GM23338 (cell line): ENCODE measurements at regions not wholly inside any gene's neighbourhood (a gene's known extent, or its start where the extent isn't known, plus 50 kb on each side); places are given as distances from the start of the nearest gene placed in this dataset.

Experiments
- ATAC-seq: fragments of 200-7000 bp; cut with Tn5 transposase; 3 replicates; pipeline ENCODE4 v1.9.1; 2020
- DNase-seq: peaks from one replicate; pipeline ENCODE4 v3.0.0-alpha.2; 2015; ENCODE audit warnings: low spot score
- H2AFZ ChIP-seq: fragments of 200-600 bp; sonication (generic); 2 replicates; pipeline ENCODE4 v1.8.0; 2016; ENCODE audit warnings: antibody characterized with exemption, mild to moderate bottlenecking, moderate library complexity
- H3F3A ChIP-seq: fragments of 200-600 bp; sonication (generic); replicated peaks from 2 replicates; pipeline ENCODE4 v1.8.0; 2017; ENCODE audit warnings: antibody characterized with exemption, mixed run types, low read depth
- H3K27ac ChIP-seq: fragments of 200-600 bp; sonication (generic); 2 replicates; pipeline ENCODE4 v1.6.1; 2016; ENCODE audit warnings: low read depth
- H3K27me3 ChIP-seq: fragments of 200-600 bp; sonication (generic); 2 replicates; pipeline ENCODE4 v1.8.0; 2016; ENCODE audit warnings: mild to moderate bottlenecking, mixed run types, moderate library complexity; ENCODE audit not compliant: insufficient read depth
- H3K36me3 ChIP-seq: fragments of 200-600 bp; sonication (generic); 2 replicates; pipeline ENCODE4 v1.8.0; 2016; ENCODE audit warnings: mild to moderate bottlenecking; ENCODE audit not compliant: insufficient read depth
- H3K4me1 ChIP-seq: fragments of 200-600 bp; sonication (generic); 2 replicates; pipeline ENCODE4 v1.8.0; 2016; ENCODE audit warnings: mild to moderate bottlenecking, moderate library complexity; ENCODE audit not compliant: insufficient read depth
- H3K4me2 ChIP-seq: fragments of 200-600 bp; sonication (generic); 2 replicates; pipeline ENCODE4 v1.7.1; 2017; ENCODE audit warnings: mixed run types
- H3K4me3 ChIP-seq: fragments of 200-600 bp; sonication (generic); 2 replicates; pipeline ENCODE4 v1.6.1; 2016; ENCODE audit warnings: mixed run types
- H3K79me2 ChIP-seq: fragments of 200-600 bp; sonication (generic); replicated peaks from 2 replicates; pipeline ENCODE4 v1.8.0; 2017; ENCODE audit warnings: mild to moderate bottlenecking; ENCODE audit not compliant: insufficient read depth
- H3K9me2 ChIP-seq: fragments of 200-600 bp; sonication (generic); 2 replicates; pipeline ENCODE4 v1.8.0; 2017; ENCODE audit not compliant: insufficient read depth
- H4K20me1 ChIP-seq: fragments of 200-600 bp; sonication (generic); replicated peaks from 2 replicates; pipeline ENCODE4 v1.8.0; 2017; ENCODE audit warnings: mild to moderate bottlenecking; ENCODE audit not compliant: insufficient read depth
- H3K27ac Mint-ChIP-seq: 2 replicates; pipeline ENCODE4 v1.8.0; 2020; ENCODE audit warnings: inconsistent platforms, mild to moderate bottlenecking, moderate library complexity, mixed read lengths
- H3K27me3 Mint-ChIP-seq: 3 replicates; pipeline ENCODE4 v1.8.0; 2022; ENCODE audit warnings: low read depth, mild to moderate bottlenecking, moderate library complexity, mixed read lengths, inconsistent platforms; ENCODE audit not compliant: insufficient read depth, poor library complexity
- H3K36me3 Mint-ChIP-seq: 3 replicates; pipeline ENCODE4 v1.8.0; 2021; ENCODE audit warnings: low read depth, mild to moderate bottlenecking, inconsistent platforms, moderate library complexity, mixed read lengths
- H3K4me1 Mint-ChIP-seq: 3 replicates; pipeline ENCODE4 v1.8.0; 2020; ENCODE audit warnings: mild to moderate bottlenecking, inconsistent platforms, mixed read lengths
- H3K4me3 Mint-ChIP-seq: 3 replicates; pipeline ENCODE4 v1.8.0; 2021; ENCODE audit warnings: moderate library complexity, mild to moderate bottlenecking, inconsistent platforms, mixed read lengths
- H3K9me3 Mint-ChIP-seq: 3 replicates; pipeline ENCODE4 v1.8.0; 2020; ENCODE audit warnings: moderate library complexity, mild to moderate bottlenecking, inconsistent platforms, mixed read lengths
- CREB1 ChIP-seq: fragments of 250-450 bp; sonication (Bioruptor Pico); IDR thresholded peaks from 2 replicates; pipeline ENCODE4 v1.5.0; 2020; ENCODE audit warnings: low read depth, mild to moderate bottlenecking, moderate library complexity
- EZH2 ChIP-seq: fragments of 200-600 bp; sonication (generic); IDR thresholded peaks from one replicate; pipeline ENCODE4 v1.8.0; 2017; ENCODE audit warnings: antibody characterized with exemption, mild to moderate bottlenecking, low read depth; ENCODE audit not compliant: unreplicated experiment
- EZH2phosphoT487 ChIP-seq: fragments of 200-600 bp; sonication (generic); IDR thresholded peaks from one replicate; pipeline ENCODE4 v1.8.1; 2018; ENCODE audit warnings: antibody characterized with exemption; ENCODE audit not compliant: unreplicated experiment
- JUNB ChIP-seq: IDR thresholded peaks from one replicate; pipeline ENCODE4 v1.6.1; 2016; ENCODE audit warnings: antibody characterized with exemption; ENCODE audit not compliant: unreplicated experiment
- NANOG ChIP-seq: IDR thresholded peaks from 2 replicates; pipeline ENCODE4 v1.6.1; 2016; ENCODE audit warnings: antibody characterized with exemption, borderline replicate concordance
- POLR2AphosphoS5 ChIP-seq: IDR thresholded peaks from 2 replicates; pipeline ENCODE4 v1.6.1; 2016; ENCODE audit warnings: antibody characterized with exemption, low read depth
- REST ChIP-seq: IDR thresholded peaks from one replicate; pipeline ENCODE4 v1.6.1; 2018; ENCODE audit warnings: antibody characterized with exemption; ENCODE audit not compliant: unreplicated experiment
- STAT1 ChIP-seq: IDR thresholded peaks from one replicate; pipeline ENCODE4 v1.6.1; 2016; ENCODE audit warnings: antibody characterized with exemption; ENCODE audit not compliant: unreplicated experiment
- ZNF114 ChIP-seq: fragments of 250-450 bp; sonication (Bioruptor Pico); IDR thresholded peaks from 2 replicates; pipeline ENCODE4 v1.5.0; 2020; ENCODE audit warnings: mild to moderate bottlenecking, moderate library complexity
- ZNF331 ChIP-seq: fragments of 250-450 bp; sonication (Bioruptor Pico); IDR thresholded peaks from 2 replicates; pipeline ENCODE4 v1.5.0; 2020; ENCODE audit warnings: low read depth, mild to moderate bottlenecking, moderate library complexity
- ZNF462 ChIP-seq: fragments of 250-450 bp; sonication (Bioruptor Pico); IDR thresholded peaks from 2 replicates; pipeline ENCODE4 v1.5.0; 2020; ENCODE audit warnings: mild to moderate bottlenecking, moderate library complexity
- TF ChIP-seq, protein P1 (sequence below), 2 experiments: fragments of 200-600 bp in 1 of 2; sonication (generic) in 1 of 2; conservative IDR thresholded peaks; 2 replicates each; pipeline versions ENCODE4 v1.5.1 to v1.6.1; 2016 to 2017; ENCODE audit warnings: antibody characterized with exemption in 2 of 2, low read depth in 2 of 2, mild to moderate bottlenecking in 2 of 2, moderate library complexity in 1 of 2
- TF ChIP-seq, protein P2 (sequence below): IDR thresholded peaks from 2 replicates; pipeline ENCODE4 v1.6.1; 2016; ENCODE audit warnings: antibody characterized with exemption

DNA sequence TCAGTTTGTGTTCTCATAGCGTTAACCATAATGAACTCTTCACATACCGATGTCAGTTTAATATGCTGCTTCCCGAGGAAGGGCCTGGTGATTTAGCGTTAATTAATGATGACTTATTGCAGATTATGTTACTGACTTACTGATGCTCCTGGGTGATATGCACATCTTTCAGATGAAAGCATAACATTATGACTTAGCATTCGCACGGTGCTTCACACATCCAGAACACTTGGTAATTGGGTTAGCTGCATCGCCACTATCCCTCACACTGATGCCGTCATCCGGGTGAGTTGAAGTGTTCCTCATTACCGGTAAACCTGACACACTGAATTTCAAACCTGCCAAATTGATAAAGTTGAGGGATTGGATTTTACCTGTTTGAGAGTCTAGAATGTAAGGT is 239.0 kb upstream of the PODXL start:
- H3K27me3 Mint-ChIP-seq, result peaks cover 3% of the 10 kb centered on the region
- no peak for DNase-seq
- Histone ChIP-seq H3K4me1 (peaks cover 8% of the 10 kb centered on the region), H3K27ac (no peak overlapping the region), H3K4me2 (no peak overlapping the region), H3K4me3 (no peak overlapping the region), H4K20me1 (no peaks in the 10 kb centered on the region), H3K79me2 (no peaks in the 10 kb centered on the region), H3K9me2 (peaks cover 19% of the 10 kb centered on the region), H3K36me3 (no peaks in the 10 kb centered on the region), H3F3A (no peaks in the 10 kb centered on the region), H3K27me3 (no peaks in the 10 kb centered on the region), H2AFZ (no peak overlapping the region)
- no peak for ATAC-seq
- no peak overlapping the region for H3K27ac Mint-ChIP-seq
- H3K4me3 Mint-ChIP-seq, result no peak overlapping the region
- H3K9me3 Mint-ChIP-seq, result no peaks in the 10 kb centered on the region
- peaks cover 16% of the 10 kb centered on the region for H3K4me1 Mint-ChIP-seq
- H3K36me3 Mint-ChIP-seq, result no peaks in the 10 kb centered on the region
- TF ChIP-seq, protein P1, sequence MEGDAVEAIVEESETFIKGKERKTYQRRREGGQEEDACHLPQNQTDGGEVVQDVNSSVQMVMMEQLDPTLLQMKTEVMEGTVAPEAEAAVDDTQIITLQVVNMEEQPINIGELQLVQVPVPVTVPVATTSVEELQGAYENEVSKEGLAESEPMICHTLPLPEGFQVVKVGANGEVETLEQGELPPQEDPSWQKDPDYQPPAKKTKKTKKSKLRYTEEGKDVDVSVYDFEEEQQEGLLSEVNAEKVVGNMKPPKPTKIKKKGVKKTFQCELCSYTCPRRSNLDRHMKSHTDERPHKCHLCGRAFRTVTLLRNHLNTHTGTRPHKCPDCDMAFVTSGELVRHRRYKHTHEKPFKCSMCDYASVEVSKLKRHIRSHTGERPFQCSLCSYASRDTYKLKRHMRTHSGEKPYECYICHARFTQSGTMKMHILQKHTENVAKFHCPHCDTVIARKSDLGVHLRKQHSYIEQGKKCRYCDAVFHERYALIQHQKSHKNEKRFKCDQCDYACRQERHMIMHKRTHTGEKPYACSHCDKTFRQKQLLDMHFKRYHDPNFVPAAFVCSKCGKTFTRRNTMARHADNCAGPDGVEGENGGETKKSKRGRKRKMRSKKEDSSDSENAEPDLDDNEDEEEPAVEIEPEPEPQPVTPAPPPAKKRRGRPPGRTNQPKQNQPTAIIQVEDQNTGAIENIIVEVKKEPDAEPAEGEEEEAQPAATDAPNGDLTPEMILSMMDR (conservative IDR thresholded peaks at IDR 0.05; ENCODE audit: low read depth in 2 of 2), result no peak
- TF ChIP-seq ZNF462 (CRISPR knock-in tag), result no peak
- no peak for TF ChIP-seq CREB1 (CRISPR knock-in tag)
- TF ChIP-seq EZH2, result no peak
- no peak for TF ChIP-seq NANOG
- TF ChIP-seq EZH2phosphoT487, result no peak
- TF ChIP-seq REST, result no peak
- no peak for TF ChIP-seq POLR2AphosphoS5
- no peak for TF ChIP-seq STAT1
- TF ChIP-seq, protein P2, sequence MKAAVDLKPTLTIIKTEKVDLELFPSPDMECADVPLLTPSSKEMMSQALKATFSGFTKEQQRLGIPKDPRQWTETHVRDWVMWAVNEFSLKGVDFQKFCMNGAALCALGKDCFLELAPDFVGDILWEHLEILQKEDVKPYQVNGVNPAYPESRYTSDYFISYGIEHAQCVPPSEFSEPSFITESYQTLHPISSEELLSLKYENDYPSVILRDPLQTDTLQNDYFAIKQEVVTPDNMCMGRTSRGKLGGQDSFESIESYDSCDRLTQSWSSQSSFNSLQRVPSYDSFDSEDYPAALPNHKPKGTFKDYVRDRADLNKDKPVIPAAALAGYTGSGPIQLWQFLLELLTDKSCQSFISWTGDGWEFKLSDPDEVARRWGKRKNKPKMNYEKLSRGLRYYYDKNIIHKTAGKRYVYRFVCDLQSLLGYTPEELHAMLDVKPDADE, result no peak
- TF ChIP-seq ZNF331, result no peak
- TF ChIP-seq JUNB, result no peak
- no peak for TF ChIP-seq ZNF114 (CRISPR knock-in tag)
